ENCODE measurements at regions not wholly inside any gene's neighbourhood (a gene's known extent, or its start where the extent isn't known, plus 50 kb on each side); places are given as distances from the start of the nearest gene placed in this dataset.

DNA sequence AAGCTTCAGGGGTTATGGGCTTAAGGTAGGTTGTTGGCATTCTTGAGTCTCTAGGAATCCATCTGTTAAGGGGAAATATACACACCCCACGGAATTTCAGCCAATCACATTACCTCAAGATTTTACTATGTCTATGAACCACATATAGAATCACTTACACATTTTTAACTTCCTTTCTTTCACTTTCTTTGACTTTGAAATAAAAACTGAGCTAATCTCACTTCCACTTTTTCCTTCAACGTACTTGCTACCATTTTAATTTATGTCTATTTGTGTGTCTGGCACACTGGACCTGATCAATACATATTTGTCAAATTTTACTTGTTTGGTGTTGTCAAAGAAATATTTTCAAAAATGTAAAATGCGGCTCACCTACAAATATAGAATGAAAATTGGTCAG lies 545.4 kb upstream of the JAG1 start:
- TF ChIP-seq EZH2 (IDR thresholded peaks at IDR 0.05) (no peak), SP1 (IDR thresholded peaks at IDR 0.05; ENCODE audit: low read depth) (no peak), EZH2phosphoT487 (IDR thresholded peaks at IDR 0.05; ENCODE audit: borderline replicate concordance) (no peak), RAD21 (IDR thresholded peaks at IDR 0.05; ENCODE audit: low read depth) (no peak)
- TF ChIP-seq, protein P1, sequence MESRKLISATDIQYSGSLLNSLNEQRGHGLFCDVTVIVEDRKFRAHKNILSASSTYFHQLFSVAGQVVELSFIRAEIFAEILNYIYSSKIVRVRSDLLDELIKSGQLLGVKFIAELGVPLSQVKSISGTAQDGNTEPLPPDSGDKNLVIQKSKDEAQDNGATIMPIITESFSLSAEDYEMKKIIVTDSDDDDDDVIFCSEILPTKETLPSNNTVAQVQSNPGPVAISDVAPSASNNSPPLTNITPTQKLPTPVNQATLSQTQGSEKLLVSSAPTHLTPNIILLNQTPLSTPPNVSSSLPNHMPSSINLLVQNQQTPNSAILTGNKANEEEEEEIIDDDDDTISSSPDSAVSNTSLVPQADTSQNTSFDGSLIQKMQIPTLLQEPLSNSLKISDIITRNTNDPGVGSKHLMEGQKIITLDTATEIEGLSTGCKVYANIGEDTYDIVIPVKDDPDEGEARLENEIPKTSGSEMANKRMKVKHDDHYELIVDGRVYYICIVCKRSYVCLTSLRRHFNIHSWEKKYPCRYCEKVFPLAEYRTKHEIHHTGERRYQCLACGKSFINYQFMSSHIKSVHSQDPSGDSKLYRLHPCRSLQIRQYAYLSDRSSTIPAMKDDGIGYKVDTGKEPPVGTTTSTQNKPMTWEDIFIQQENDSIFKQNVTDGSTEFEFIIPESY (IDR thresholded peaks at IDR 0.05; ENCODE audit: extremely low read depth, insufficient replicate concordance, low read length) = no peak
- TF ChIP-seq, protein P2, sequence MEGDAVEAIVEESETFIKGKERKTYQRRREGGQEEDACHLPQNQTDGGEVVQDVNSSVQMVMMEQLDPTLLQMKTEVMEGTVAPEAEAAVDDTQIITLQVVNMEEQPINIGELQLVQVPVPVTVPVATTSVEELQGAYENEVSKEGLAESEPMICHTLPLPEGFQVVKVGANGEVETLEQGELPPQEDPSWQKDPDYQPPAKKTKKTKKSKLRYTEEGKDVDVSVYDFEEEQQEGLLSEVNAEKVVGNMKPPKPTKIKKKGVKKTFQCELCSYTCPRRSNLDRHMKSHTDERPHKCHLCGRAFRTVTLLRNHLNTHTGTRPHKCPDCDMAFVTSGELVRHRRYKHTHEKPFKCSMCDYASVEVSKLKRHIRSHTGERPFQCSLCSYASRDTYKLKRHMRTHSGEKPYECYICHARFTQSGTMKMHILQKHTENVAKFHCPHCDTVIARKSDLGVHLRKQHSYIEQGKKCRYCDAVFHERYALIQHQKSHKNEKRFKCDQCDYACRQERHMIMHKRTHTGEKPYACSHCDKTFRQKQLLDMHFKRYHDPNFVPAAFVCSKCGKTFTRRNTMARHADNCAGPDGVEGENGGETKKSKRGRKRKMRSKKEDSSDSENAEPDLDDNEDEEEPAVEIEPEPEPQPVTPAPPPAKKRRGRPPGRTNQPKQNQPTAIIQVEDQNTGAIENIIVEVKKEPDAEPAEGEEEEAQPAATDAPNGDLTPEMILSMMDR (IDR thresholded peaks at IDR 0.05 in 2 of 3, conservative IDR thresholded peaks at IDR 0.05 in 1 of 3; ENCODE audit: borderline replicate concordance in 1 of 3, insufficient read depth in 1 of 3, low read depth in 2 of 3, low read length in 2 of 3) = no peak
